ENCODE measurements at regions not wholly inside any gene's neighbourhood (a gene's known extent, or its start where the extent isn't known, plus 50 kb on each side); places are given as distances from the start of the nearest gene placed in this dataset.
"Not testable (repeated sequence)": the region's sequence is repeated elsewhere in the genome, so short reads cannot be mapped to it uniquely, and the experiment has no call there.

- FAIRE-seq (no peak), DNase-seq (ENCODE audit: extremely low spot score, insufficient read length, low read depth) (no peak)
Measured at GRCh38 chr5:72693546-72694205, 122.8 kb upstream of the TNPO1 start.

GRCh38 chr5:72692651-72693442, 123.6 kb upstream of the TNPO1 start:
- DNase-seq (ENCODE audit: extremely low spot score, insufficient read length, low read depth) (no peak), FAIRE-seq (no peak)

GRCh38 chr5:72692231-72692637, 124.2 kb upstream of the TNPO1 start:
- FAIRE-seq (no peak), DNase-seq (ENCODE audit: extremely low spot score, insufficient read length, low read depth) (no peak)

- FAIRE-seq = no peak
Measured at GRCh38 chr5:72691751-72692150, 124.7 kb upstream of the TNPO1 start.

GRCh38 chr5:72688916-72689315, 127.5 kb upstream of the TNPO1 start:
- FAIRE-seq (no peak), DNase-seq (ENCODE audit: extremely low spot score, insufficient read length, low read depth) (no peak)

More at GRCh38 chr5:72691751-72692150, 124.7 kb upstream of the TNPO1 start:
- no peak for DNase-seq (ENCODE audit: extremely low spot score, insufficient read length, low read depth)

- no peak for DNase-seq (ENCODE audit: extremely low spot score, insufficient read length, low read depth)
- FAIRE-seq = no peak
Measured at GRCh38 chr5:72687288-72687687, 129.2 kb upstream of the TNPO1 start.

- FAIRE-seq (no peak), DNase-seq (ENCODE audit: extremely low spot score, insufficient read length, low read depth) (no peak)
Measured at GRCh38 chr5:72682561-72682960, 133.9 kb upstream of the TNPO1 start.

GRCh38 chr5:72681781-72682180, 134.7 kb upstream of the TNPO1 start:
- no peak for FAIRE-seq
- DNase-seq (ENCODE audit: extremely low spot score, insufficient read length, low read depth) = no peak

- no peak for DNase-seq (ENCODE audit: extremely low spot score, insufficient read length, low read depth)
- no peak for FAIRE-seq
Measured at GRCh38 chr5:72677447-72677846, 139.0 kb upstream of the TNPO1 start.

- FAIRE-seq; DNase-seq (ENCODE audit: extremely low spot score, insufficient read length, low read depth): not testable (repeated sequence)
Measured at GRCh38 chr5:72676831-72677230, 139.6 kb upstream of the TNPO1 start.

GRCh38 chr5:72673623-72674022, 142.8 kb upstream of the TNPO1 start:
- no peak for FAIRE-seq
- DNase-seq (ENCODE audit: extremely low spot score, insufficient read length, low read depth) = no peak

GRCh38 chr5:72673180-72673579, 143.3 kb upstream of the TNPO1 start:
- DNase-seq (ENCODE audit: extremely low spot score, insufficient read length, low read depth) (no peak), FAIRE-seq (no peak)

GRCh38 chr5:72667708-72668107, 148.8 kb upstream of the TNPO1 start:
- FAIRE-seq = no peak
- no peak for DNase-seq (ENCODE audit: extremely low spot score, insufficient read length, low read depth)

GRCh38 chr5:72662936-72663335, 153.5 kb upstream of the TNPO1 start:
- DNase-seq (ENCODE audit: extremely low spot score, insufficient read length, low read depth) (no peak), FAIRE-seq (no peak)

- no peak for FAIRE-seq
- no peak for DNase-seq (ENCODE audit: extremely low spot score, insufficient read length, low read depth)
Measured at GRCh38 chr5:72662305-72662704, 154.2 kb upstream of the TNPO1 start.

- DNase-seq (ENCODE audit: extremely low spot score, insufficient read length, low read depth) (no peak), FAIRE-seq (no peak)
Measured at GRCh38 chr5:72661405-72661804, 154.2 kb upstream of the ZNF366 start.

GRCh38 chr5:72659726-72660125, 152.5 kb upstream of the ZNF366 start:
- no peak for DNase-seq (ENCODE audit: extremely low spot score, insufficient read length, low read depth)
- FAIRE-seq = no peak

GRCh38 chr5:72658761-72659540, 151.7 kb upstream of the ZNF366 start:
- no peak for FAIRE-seq
- DNase-seq (ENCODE audit: extremely low spot score, insufficient read length, low read depth) = no peak

- no peak for FAIRE-seq
- no peak for DNase-seq (ENCODE audit: extremely low spot score, insufficient read length, low read depth)
Measured at GRCh38 chr5:72658161-72658560, 151.0 kb upstream of the ZNF366 start.

GRCh38 chr5:72656756-72657513, 149.7 kb upstream of the ZNF366 start:
- FAIRE-seq = no peak

More at GRCh38 chr5:72656756-72657513, 149.7 kb upstream of the ZNF366 start:
- no peak for DNase-seq (ENCODE audit: extremely low spot score, insufficient read length, low read depth)
